Superior temporal gyrus (tissue), 1 donor: ENCODE measurements at regions not wholly inside any gene's neighbourhood (a gene's known extent, or its start where the extent isn't known, plus 50 kb on each side); places are given as distances from the start of the nearest gene placed in this dataset.
A peak's percentile ranks its signal among the peaks of the same experiment; 100 is the strongest.

Source experiments
- DNase-seq: peaks from one replicate; pipeline ENCODE4 v3.0.0-alpha.2; 2016; ENCODE audit errors: extremely low spot score

GRCh38 chr11:115739878-115740277 is 235.7 kb upstream of the CADM1 start:
- DNase-seq = no peak

- DNase-seq = no peak
Measured at GRCh38 chr11:115739146-115739545, 234.9 kb upstream of the CADM1 start.

- no peak for DNase-seq
Measured at GRCh38 chr11:115737875-115738274, 233.7 kb upstream of the CADM1 start.

- DNase-seq = no peak
Measured at GRCh38 chr11:115736146-115736545, 231.9 kb upstream of the CADM1 start.

- DNase-seq = no peak
Measured at GRCh38 chr11:115724666-115725065, 220.5 kb upstream of the CADM1 start.

GRCh38 chr11:115722711-115723110 is 218.5 kb upstream of the CADM1 start:
- no peak for DNase-seq

- no peak for DNase-seq
Measured at GRCh38 chr11:115721296-115721995, 217.2 kb upstream of the CADM1 start.

GRCh38 chr11:115720602-115721245 is 216.5 kb upstream of the CADM1 start:
- no peak for DNase-seq

GRCh38 chr11:115718945-115719344 is 214.7 kb upstream of the CADM1 start:
- DNase-seq = no peak

GRCh38 chr11:115718106-115718505 is 213.9 kb upstream of the CADM1 start:
- no peak for DNase-seq

- no peak for DNase-seq
Measured at GRCh38 chr11:115716601-115717529, 212.7 kb upstream of the CADM1 start.

GRCh38 chr11:115716080-115716479 is 211.9 kb upstream of the CADM1 start:
- DNase-seq = no peak

GRCh38 chr11:115715251-115715770 is 211.1 kb upstream of the CADM1 start:
- DNase-seq = no peak

- DNase-seq = peak; percentile 68
Measured at GRCh38 chr11:115712296-115712695, 208.1 kb upstream of the CADM1 start.

GRCh38 chr11:115710980-115711379 is 206.8 kb upstream of the CADM1 start:
- no peak for DNase-seq

GRCh38 chr11:115710426-115710825 is 206.2 kb upstream of the CADM1 start:
- no peak for DNase-seq

GRCh38 chr11:115709297-115709696 is 205.1 kb upstream of the CADM1 start:
- no peak for DNase-seq

- DNase-seq = no peak
Measured at GRCh38 chr11:115707180-115707905, 203.1 kb upstream of the CADM1 start.

GRCh38 chr11:115706626-115707135 is 202.5 kb upstream of the CADM1 start:
- no peak for DNase-seq

- no peak for DNase-seq
Measured at GRCh38 chr11:115705200-115705599, 201.0 kb upstream of the CADM1 start.
